ENCODE measurements at regions not wholly inside any gene's neighbourhood (a gene's known extent, or its start where the extent isn't known, plus 50 kb on each side); places are given as distances from the start of the nearest gene placed in this dataset.

DNA sequence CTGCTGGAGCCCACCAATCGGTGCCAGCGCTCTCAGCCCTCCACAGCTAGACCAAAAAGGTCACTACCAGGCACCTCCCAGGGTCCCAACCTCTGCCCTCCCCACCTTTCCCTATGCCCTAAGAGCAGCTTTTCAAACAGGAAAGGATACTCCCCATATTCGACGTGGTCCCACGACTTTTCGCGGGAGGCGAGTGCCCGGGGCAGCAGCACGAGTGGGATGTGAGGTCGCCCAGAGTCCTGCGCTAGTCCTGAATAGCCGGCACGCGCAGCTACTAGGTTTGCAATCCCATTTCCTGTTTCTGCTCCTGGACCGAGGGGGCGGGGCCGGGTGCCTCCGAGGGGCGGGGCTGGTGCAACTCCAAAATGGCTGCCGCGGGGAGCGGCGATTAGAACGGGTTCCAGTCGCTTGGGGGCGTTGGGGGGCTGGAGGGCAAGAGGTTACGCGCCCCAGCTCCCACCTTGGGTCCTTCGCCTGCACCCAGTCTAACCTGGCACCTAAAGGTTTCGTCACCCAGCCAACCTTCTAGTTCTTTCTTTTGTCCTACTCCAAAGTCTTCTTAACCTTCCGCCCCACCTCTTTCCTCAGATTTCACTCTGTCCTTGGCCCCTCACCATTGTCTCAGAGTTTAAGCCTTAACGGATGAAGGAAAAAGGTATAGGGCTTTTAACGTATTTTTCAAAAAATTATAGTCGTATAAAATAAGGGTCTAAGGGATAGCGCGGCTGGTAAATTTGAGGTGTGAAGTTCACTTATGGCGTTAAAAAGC lies 85.0 kb upstream of the TENT5D start:
- H3K4me3 ChIP-seq (ENCODE audit: low read depth, low read length): no peak overlapping the region
- peak overlapping the region; percentile 88 for H2AFZ ChIP-seq
- H3K27ac ChIP-seq: peak overlapping the region; percentile 44
- H3K79me2 ChIP-seq: no peaks in the 10 kb centered on the region
- H3K4me2 ChIP-seq (ENCODE audit: low read length): no peak overlapping the region
- TF ChIP-seq, protein P1, sequence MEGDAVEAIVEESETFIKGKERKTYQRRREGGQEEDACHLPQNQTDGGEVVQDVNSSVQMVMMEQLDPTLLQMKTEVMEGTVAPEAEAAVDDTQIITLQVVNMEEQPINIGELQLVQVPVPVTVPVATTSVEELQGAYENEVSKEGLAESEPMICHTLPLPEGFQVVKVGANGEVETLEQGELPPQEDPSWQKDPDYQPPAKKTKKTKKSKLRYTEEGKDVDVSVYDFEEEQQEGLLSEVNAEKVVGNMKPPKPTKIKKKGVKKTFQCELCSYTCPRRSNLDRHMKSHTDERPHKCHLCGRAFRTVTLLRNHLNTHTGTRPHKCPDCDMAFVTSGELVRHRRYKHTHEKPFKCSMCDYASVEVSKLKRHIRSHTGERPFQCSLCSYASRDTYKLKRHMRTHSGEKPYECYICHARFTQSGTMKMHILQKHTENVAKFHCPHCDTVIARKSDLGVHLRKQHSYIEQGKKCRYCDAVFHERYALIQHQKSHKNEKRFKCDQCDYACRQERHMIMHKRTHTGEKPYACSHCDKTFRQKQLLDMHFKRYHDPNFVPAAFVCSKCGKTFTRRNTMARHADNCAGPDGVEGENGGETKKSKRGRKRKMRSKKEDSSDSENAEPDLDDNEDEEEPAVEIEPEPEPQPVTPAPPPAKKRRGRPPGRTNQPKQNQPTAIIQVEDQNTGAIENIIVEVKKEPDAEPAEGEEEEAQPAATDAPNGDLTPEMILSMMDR (IDR thresholded peaks at IDR 0.05): no peak
- no peaks in the 10 kb centered on the region for H3K27me3 ChIP-seq (ENCODE audit: control insufficient read depth, insufficient read depth, low read length)
- peak overlapping the region; percentile 46 for H3K9ac ChIP-seq
- H3K4me1 ChIP-seq: no peaks in the 10 kb centered on the region
- no peaks in the 10 kb centered on the region for H3K36me3 ChIP-seq (ENCODE audit: control insufficient read depth, insufficient read depth, low read length)
- no peaks in the 10 kb centered on the region for H3K9me3 ChIP-seq (ENCODE audit: control insufficient read depth, low read length)

DNA sequence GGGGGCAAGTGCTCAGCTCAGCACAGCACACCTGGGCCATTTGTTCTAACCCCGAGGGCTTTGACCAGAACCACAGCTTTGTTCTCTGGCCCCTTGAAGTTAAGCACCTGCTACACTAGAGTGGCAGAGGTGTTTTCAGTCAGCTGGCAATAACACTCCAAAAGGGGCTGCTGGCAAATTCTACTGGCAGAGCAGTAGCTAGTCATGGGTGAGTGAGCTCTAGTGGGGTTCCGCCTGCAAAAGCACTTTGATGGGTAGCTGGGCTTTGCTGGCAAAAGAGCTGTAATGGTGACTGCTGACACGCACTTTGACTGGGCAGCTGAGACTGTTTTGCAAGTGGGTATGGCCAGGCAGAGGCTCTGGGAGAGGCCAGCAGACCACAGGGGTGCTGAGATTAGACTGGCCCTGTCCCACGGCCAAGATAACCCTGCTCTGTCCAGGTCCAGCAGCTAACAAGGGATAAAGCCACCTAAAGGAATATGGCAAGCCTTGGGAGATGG lies 65.2 kb upstream of the TENT5D start:
- Histone ChIP-seq H3K36me3 (ENCODE audit: control insufficient read depth, insufficient read depth, low read length) (no peaks in the 10 kb centered on the region), H3K4me2 (ENCODE audit: low read length) (no peak overlapping the region), H3K27ac (no peak overlapping the region), H2AFZ (no peak overlapping the region), H3K9ac (no peak overlapping the region), H3K4me3 (ENCODE audit: low read depth, low read length) (no peak overlapping the region), H3K27me3 (ENCODE audit: control insufficient read depth, insufficient read depth, low read length) (no peaks in the 10 kb centered on the region), H3K4me1 (no peaks in the 10 kb centered on the region), H3K79me2 (no peaks in the 10 kb centered on the region), H3K9me3 (ENCODE audit: control insufficient read depth, low read length) (no peaks in the 10 kb centered on the region)
- TF ChIP-seq, protein P1 (IDR thresholded peaks at IDR 0.05): no peak
